Glomerular visceral epithelial cell (primary cell): ENCODE measurements at regions not wholly inside any gene's neighbourhood (a gene's known extent, or its start where the extent isn't known, plus 50 kb on each side); places are given as distances from the start of the nearest gene placed in this dataset.

ENCODE experiments used
- DNase-seq: peaks from one replicate; pipeline ENCODE4 v3.0.0-alpha.2; 2016; ENCODE audit errors: extremely low spot score

- no peak for DNase-seq
These were observed 83.6 kb downstream of the HPGD start for GRCh38 chr4:174438711-174439110.

GRCh38 chr4:174437749-174438148, 84.5 kb downstream of the HPGD start:
- DNase-seq: no peak

GRCh38 chr4:174437324-174437723, 85.0 kb downstream of the HPGD start:
- DNase-seq: peak; percentile 83

GRCh38 chr4:174436377-174436776, 85.9 kb downstream of the HPGD start:
- no peak for DNase-seq

GRCh38 chr4:174435974-174436373, 86.3 kb downstream of the HPGD start:
- no peak for DNase-seq

GRCh38 chr4:174434455-174434854, 87.8 kb downstream of the HPGD start:
- DNase-seq: no peak

- DNase-seq: no peak
These were observed 91.7 kb downstream of the HPGD start for GRCh38 chr4:174430576-174430975.

GRCh38 chr4:174429701-174430410, 92.4 kb downstream of the HPGD start:
- DNase-seq: peak; percentile 75

- no peak for DNase-seq
These were observed 94.6 kb downstream of the HPGD start for GRCh38 chr4:174427571-174428140.

GRCh38 chr4:174425669-174426068, 96.6 kb downstream of the HPGD start:
- DNase-seq: peak; percentile 29

GRCh38 chr4:174423257-174423944, 98.9 kb downstream of the HPGD start:
- DNase-seq: peak; percentile 79

GRCh38 chr4:174422893-174423256, 99.4 kb downstream of the HPGD start:
- no peak for DNase-seq

- no peak for DNase-seq
These were observed 102.0 kb downstream of the HPGD start for GRCh38 chr4:174420316-174420715.

GRCh38 chr4:174418640-174419212, 103.6 kb downstream of the HPGD start:
- DNase-seq: no peak

GRCh38 chr4:174408841-174409552, 113.3 kb downstream of the HPGD start:
- no peak for DNase-seq

- DNase-seq: no peak
These were observed 115.9 kb downstream of the HPGD start for GRCh38 chr4:174406383-174406782.

GRCh38 chr4:174405923-174406322, 116.4 kb downstream of the HPGD start:
- DNase-seq: no peak

GRCh38 chr4:174404677-174405076, 117.6 kb downstream of the HPGD start:
- no peak for DNase-seq

GRCh38 chr4:174403177-174403543, 119.1 kb downstream of the HPGD start:
- no peak for DNase-seq

GRCh38 chr4:174402470-174403176, 118.9 kb downstream of the CEP44 start:
- DNase-seq: peak; percentile 12

GRCh38 chr4:174401471-174402130, 117.9 kb downstream of the CEP44 start:
- DNase-seq: peak; percentile 89
